Mesendoderm (in vitro differentiated cells): ENCODE measurements at regions not wholly inside any gene's neighbourhood (a gene's known extent, or its start where the extent isn't known, plus 50 kb on each side); places are given as distances from the start of the nearest gene placed in this dataset.

ENCODE experiments used
- DNase-seq: peaks from one replicate; pipeline ENCODE4 v3.0.0; 2013
- H2AK5ac ChIP-seq: 2 replicates; pipeline ENCODE4 v1.6.1; 2013; ENCODE audit warnings: low read length, inconsistent platforms
- H2BK120ac ChIP-seq: 2 replicates; pipeline ENCODE4 v1.6.1; 2013; ENCODE audit warnings: low read depth, mild to moderate bottlenecking, low read length, moderate library complexity, mixed read lengths
- H2BK15ac ChIP-seq: replicated peaks from 2 replicates; pipeline ENCODE4 v1.6.1; 2013; ENCODE audit warnings: low read depth, mild to moderate bottlenecking, moderate library complexity
- H2BK5ac ChIP-seq: 2 replicates; pipeline ENCODE4 v1.6.1; 2013; ENCODE audit warnings: low read length, inconsistent platforms
- H3K18ac ChIP-seq: 2 replicates; pipeline ENCODE4 v1.6.1; 2013; ENCODE audit warnings: mild to moderate bottlenecking, low read length, mixed read lengths
- H3K23ac ChIP-seq: one replicate; pipeline ENCODE4 v1.6.1; 2013; ENCODE audit warnings: low read length
- H3K27ac ChIP-seq: 2 replicates; pipeline ENCODE4 v1.5.1; 2013; ENCODE audit warnings: low read depth, mild to moderate bottlenecking, inconsistent platforms, low read length, moderate library complexity
- H3K27me3 ChIP-seq: 2 replicates; pipeline ENCODE4 v1.6.1; 2013; ENCODE audit warnings: low read length, control low read depth, mild to moderate bottlenecking, inconsistent platforms; ENCODE audit not compliant: insufficient read depth, poor library complexity
- H3K36me3 ChIP-seq: 2 replicates; pipeline ENCODE4 v1.6.1; 2013; ENCODE audit warnings: low read length, inconsistent platforms; ENCODE audit not compliant: control insufficient read depth, insufficient read depth
- H3K4ac ChIP-seq: one replicate; pipeline ENCODE4 v1.6.1; 2013; ENCODE audit warnings: low read depth, mild to moderate bottlenecking, low read length, moderate library complexity
- H3K4me1 ChIP-seq: 2 replicates; pipeline ENCODE4 v1.6.1; 2013; ENCODE audit warnings: low read depth, low read length, inconsistent platforms; ENCODE audit not compliant: control insufficient read depth
- H3K4me2 ChIP-seq: 2 replicates; pipeline ENCODE4 v1.6.1; 2013; ENCODE audit warnings: low read length
- H3K4me3 ChIP-seq: 2 replicates; pipeline ENCODE4 v1.5.1; 2013; ENCODE audit warnings: mild to moderate bottlenecking, low read length
- H3K56ac ChIP-seq: one replicate; pipeline ENCODE4 v1.6.1; 2013; ENCODE audit warnings: low read length
- H3K79me1 ChIP-seq: 2 replicates; pipeline ENCODE4 v1.6.1; 2013; ENCODE audit warnings: low read length, inconsistent platforms
- H3K79me2 ChIP-seq: 2 replicates; pipeline ENCODE4 v1.6.1; 2013; ENCODE audit warnings: mild to moderate bottlenecking, low read length; ENCODE audit not compliant: control insufficient read depth, insufficient read depth
- H3K9ac ChIP-seq: 2 replicates; pipeline ENCODE4 v1.6.1; 2013; ENCODE audit warnings: low read length, inconsistent platforms
- H4K5ac ChIP-seq: one replicate; pipeline ENCODE4 v1.6.1; 2013; ENCODE audit warnings: low read length
- H4K8ac ChIP-seq: one replicate; pipeline ENCODE4 v1.6.1; 2013; ENCODE audit warnings: low read depth, mild to moderate bottlenecking, control low read depth, low read length, moderate library complexity
- WGBS: extraction: QIAGEN DNeasy Blood & Tissue Kit; methylation state at CpG from one replicate; pipeline ENCODE4 v1.1.7; 2013; ENCODE audit warnings: low lambda C conversion rate, missing lambda C conversion rate; ENCODE audit not compliant: insufficient coverage; ENCODE audit errors: extremely low coverage; 5-methylcytosine and 5-hydroxymethylcytosine counted together

- Histone ChIP-seq H3K4me1 (peaks cover 5% of the 10 kb centered on the region), H4K8ac (no peak overlapping the region), H3K4ac (no peak overlapping the region), H3K79me1 (no peaks in the 10 kb centered on the region), H3K36me3 (no peaks in the 10 kb centered on the region), H3K79me2 (no peaks in the 10 kb centered on the region), H3K4me2 (no peak overlapping the region), H3K4me3 (no peak overlapping the region), H3K9ac (no peak overlapping the region), H3K56ac (no peak overlapping the region), H3K18ac (peak overlapping the region; percentile 68), H3K23ac (no peak overlapping the region), H2BK120ac (peak overlapping the region; percentile 28), H3K27ac (peak overlapping the region; percentile 64), H2BK5ac (no peak overlapping the region), H2AK5ac (no peak overlapping the region), H4K5ac (no peak overlapping the region), H3K27me3 (no peaks in the 10 kb centered on the region), H2BK15ac (no peak overlapping the region)
- DNase-seq = peak; percentile 93
- WGBS = no CpG with 5 or more reads among the region's 2 CpGs
Measured at GRCh38 chr13:79869326-79869725, 388.4 kb downstream of the NDFIP2 start.

GRCh38 chr13:79867254-79867653, 386.3 kb downstream of the NDFIP2 start:
- DNase-seq = no peak
- H3K4me2 ChIP-seq = no peak overlapping the region
- H3K4me3 ChIP-seq = no peak overlapping the region
- H3K23ac ChIP-seq = no peak overlapping the region
- H3K9ac ChIP-seq = no peak overlapping the region
- H2BK120ac ChIP-seq = no peak overlapping the region
- no peak overlapping the region for H3K56ac ChIP-seq
- no peak overlapping the region for H2AK5ac ChIP-seq
- H3K79me1 ChIP-seq = no peaks in the 10 kb centered on the region
- H3K18ac ChIP-seq = no peak overlapping the region
- H2BK5ac ChIP-seq = no peak overlapping the region
- no peak overlapping the region for H4K8ac ChIP-seq
- no peak overlapping the region for H2BK15ac ChIP-seq
- no peaks in the 10 kb centered on the region for H3K27me3 ChIP-seq
- H3K27ac ChIP-seq = no peak overlapping the region
- no peaks in the 10 kb centered on the region for H3K36me3 ChIP-seq
- no peaks in the 10 kb centered on the region for H3K79me2 ChIP-seq
- no peak overlapping the region for H3K4ac ChIP-seq
- H4K5ac ChIP-seq = no peak overlapping the region
- WGBS = no CpG with 5 or more reads among the region's 1 CpG
- peaks cover 5% of the 10 kb centered on the region for H3K4me1 ChIP-seq

DNA sequence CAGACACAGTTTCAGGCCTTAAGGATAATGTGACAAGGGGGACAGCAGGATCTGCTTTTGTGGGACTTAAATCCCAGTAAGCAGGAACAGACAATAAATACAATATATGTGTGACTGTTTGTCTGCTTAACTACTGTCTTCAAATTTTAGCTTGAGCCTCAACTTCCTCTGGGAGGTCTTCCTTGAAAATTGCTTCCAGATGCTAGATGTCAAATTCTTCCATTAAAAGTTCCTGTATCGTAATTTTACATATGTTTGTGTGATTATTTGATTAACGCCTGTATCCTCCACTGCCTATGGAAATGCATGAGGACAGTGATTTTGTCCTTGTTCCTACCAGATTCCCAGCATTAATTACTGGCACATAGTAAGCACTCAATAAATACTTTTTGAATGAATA, 385.5 kb downstream of the NDFIP2 start:
- H3K4ac ChIP-seq = no peak overlapping the region
- no peak for DNase-seq
- H3K9ac ChIP-seq = no peak overlapping the region
- H3K18ac ChIP-seq = peak overlapping the region; percentile 68
- H2BK120ac ChIP-seq = peak overlapping the region; percentile 78
- peak overlapping the region; percentile 94 for H2BK15ac ChIP-seq
- no peak overlapping the region for H3K4me3 ChIP-seq
- H3K27ac ChIP-seq = no peak overlapping the region
- H3K4me1 ChIP-seq = peaks cover 5% of the 10 kb centered on the region
- H4K5ac ChIP-seq = no peak overlapping the region
- H2BK5ac ChIP-seq = no peak overlapping the region
- H4K8ac ChIP-seq = no peak overlapping the region
- H3K56ac ChIP-seq = no peak overlapping the region
- no peaks in the 10 kb centered on the region for H3K79me2 ChIP-seq
- no peak overlapping the region for H3K4me2 ChIP-seq
- no peak overlapping the region for H2AK5ac ChIP-seq
- no peaks in the 10 kb centered on the region for H3K27me3 ChIP-seq
- H3K79me1 ChIP-seq = no peaks in the 10 kb centered on the region
- H3K36me3 ChIP-seq = no peaks in the 10 kb centered on the region
- WGBS = no CpG with 5 or more reads among the region's 2 CpGs
- no peak overlapping the region for H3K23ac ChIP-seq

DNA sequence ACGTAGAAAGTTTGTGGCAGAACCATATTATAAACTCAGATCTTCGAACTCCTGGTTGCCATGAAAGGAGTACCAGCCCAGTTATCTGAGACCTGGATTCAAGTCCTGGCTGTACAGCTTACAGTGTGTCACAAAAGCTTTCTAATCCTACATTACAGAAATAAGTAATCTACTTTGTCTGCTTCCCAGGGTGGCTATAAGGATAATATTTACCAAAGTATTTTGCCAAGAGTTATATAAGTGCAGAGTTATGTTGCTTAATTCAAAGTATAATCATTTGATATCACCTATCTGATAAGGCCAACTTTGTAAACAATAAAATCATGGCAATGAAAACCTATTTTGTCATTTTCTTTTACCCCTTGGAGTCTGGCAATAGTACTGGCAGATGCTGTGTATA, 381.6 kb downstream of the NDFIP2 start:
- Histone ChIP-seq H3K4ac (no peak overlapping the region), H3K27me3 (no peaks in the 10 kb centered on the region), H2BK120ac (no peak overlapping the region), H3K9ac (no peak overlapping the region), H3K4me3 (no peak overlapping the region), H2BK15ac (peak overlapping the region; percentile 100), H3K56ac (peak overlapping the region; percentile 9), H3K36me3 (no peaks in the 10 kb centered on the region), H2BK5ac (peak overlapping the region; percentile 2), H3K4me2 (no peak overlapping the region), H3K79me1 (no peaks in the 10 kb centered on the region), H3K4me1 (no peaks in the 10 kb centered on the region), H4K8ac (no peak overlapping the region), H2AK5ac (no peak overlapping the region), H3K27ac (no peak overlapping the region), H3K18ac (peak overlapping the region; percentile 68), H4K5ac (no peak overlapping the region), H3K23ac (no peak overlapping the region), H3K79me2 (no peaks in the 10 kb centered on the region)
- DNase-seq = no peak
- WGBS = no CpG with 5 or more reads among the region's 2 CpGs

- Histone ChIP-seq H3K79me2 (no peaks in the 10 kb centered on the region), H3K27ac (no peak overlapping the region), H2BK15ac (peak overlapping the region; percentile 100), H3K4me2 (no peak overlapping the region), H3K18ac (peak overlapping the region; percentile 43), H3K36me3 (no peaks in the 10 kb centered on the region), H3K4me1 (no peaks in the 10 kb centered on the region), H3K23ac (no peak overlapping the region), H3K9ac (no peak overlapping the region), H2AK5ac (peak overlapping the region; percentile 10), H3K79me1 (no peaks in the 10 kb centered on the region), H2BK5ac (peak overlapping the region; percentile 46), H4K5ac (no peak overlapping the region), H3K56ac (peak overlapping the region; percentile 17), H3K4me3 (no peak overlapping the region), H4K8ac (no peak overlapping the region), H2BK120ac (peak overlapping the region; percentile 15), H3K4ac (no peak overlapping the region), H3K27me3 (no peaks in the 10 kb centered on the region)
- DNase-seq = peak; percentile 60
- WGBS = no CpG with 5 or more reads among the region's 7 CpGs
Measured at GRCh38 chr13:79861731-79862130, 380.8 kb downstream of the NDFIP2 start.

DNA sequence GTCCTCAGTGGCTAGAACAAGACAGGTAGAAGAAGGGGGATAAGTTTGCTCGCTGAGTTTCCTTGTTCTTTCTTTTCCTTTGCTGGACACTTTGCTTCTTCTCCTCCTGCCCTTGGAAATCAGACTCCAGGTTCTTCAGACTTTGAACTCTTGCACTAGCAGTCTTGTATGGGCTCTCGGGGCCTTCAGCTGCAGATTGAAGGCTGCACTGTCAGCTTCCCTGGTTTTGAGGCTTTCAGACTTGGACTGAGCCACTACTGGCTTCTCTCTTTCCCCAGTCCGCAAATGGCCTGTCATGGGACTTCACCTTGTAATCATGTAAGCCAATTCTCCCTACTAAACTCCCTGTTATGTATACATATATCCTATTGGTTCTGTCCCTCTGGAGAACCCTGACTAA, 379.8 kb downstream of the NDFIP2 start:
- no peaks in the 10 kb centered on the region for H3K27me3 ChIP-seq

More for the DNA sequence above, 379.8 kb downstream of the NDFIP2 start:
- no peak overlapping the region for H3K4me2 ChIP-seq
- no CpG with 5 or more reads among the region's 3 CpGs for WGBS
- H3K4me1 ChIP-seq = no peaks in the 10 kb centered on the region
- no peaks in the 10 kb centered on the region for H3K79me1 ChIP-seq
- H3K9ac ChIP-seq = no peak overlapping the region
- DNase-seq = no peak
- no peaks in the 10 kb centered on the region for H3K36me3 ChIP-seq
- H3K23ac ChIP-seq = no peak overlapping the region
- peak overlapping the region; percentile 86 for H3K18ac ChIP-seq
- peak overlapping the region; percentile 91 for H3K27ac ChIP-seq
- no peak overlapping the region for H3K4me3 ChIP-seq
- H2BK5ac ChIP-seq = peak overlapping the region; percentile 98
- H3K79me2 ChIP-seq = no peaks in the 10 kb centered on the region
- H3K4ac ChIP-seq = peak overlapping the region; percentile 81
- H2BK15ac ChIP-seq = no peak overlapping the region
- peak overlapping the region; percentile 84 for H3K56ac ChIP-seq
- H4K5ac ChIP-seq = peak overlapping the region; percentile 83
- peak overlapping the region; percentile 92 for H2BK120ac ChIP-seq
- no peak overlapping the region for H4K8ac ChIP-seq
- peak overlapping the region; percentile 76 for H2AK5ac ChIP-seq
